Ovary (tissue), 3 donors: ENCODE measurements at regions not wholly inside any gene's neighbourhood (a gene's known extent, or its start where the extent isn't known, plus 50 kb on each side); places are given as distances from the start of the nearest gene placed in this dataset.

Source experiments
- CTCF ChIP-seq, 3 donors: fragments of 450-650 bp in 2 of 3; fragments of 200-600 bp in 1 of 3; IDR thresholded peaks; one replicate each; pipeline versions ENCODE4 v1.5.1 to v1.8.0; 2016 to 2022; ENCODE audit warnings: antibody characterized with exemption in 3 of 3, mild to moderate bottlenecking in 1 of 3
- EP300 ChIP-seq: sonication (generic); formaldehyde crosslinking; IDR thresholded peaks from one replicate; pipeline ENCODE4 v1.6.1; 2017; ENCODE audit warnings: antibody characterized with exemption
- POLR2A ChIP-seq: fragments of 450-650 bp; IDR thresholded peaks from one replicate; pipeline ENCODE4 v1.6.1; 2017; ENCODE audit warnings: antibody characterized with exemption, mild to moderate bottlenecking, moderate library complexity
- donor health status: DM: no; HTN: no; CAD: no.

DNA sequence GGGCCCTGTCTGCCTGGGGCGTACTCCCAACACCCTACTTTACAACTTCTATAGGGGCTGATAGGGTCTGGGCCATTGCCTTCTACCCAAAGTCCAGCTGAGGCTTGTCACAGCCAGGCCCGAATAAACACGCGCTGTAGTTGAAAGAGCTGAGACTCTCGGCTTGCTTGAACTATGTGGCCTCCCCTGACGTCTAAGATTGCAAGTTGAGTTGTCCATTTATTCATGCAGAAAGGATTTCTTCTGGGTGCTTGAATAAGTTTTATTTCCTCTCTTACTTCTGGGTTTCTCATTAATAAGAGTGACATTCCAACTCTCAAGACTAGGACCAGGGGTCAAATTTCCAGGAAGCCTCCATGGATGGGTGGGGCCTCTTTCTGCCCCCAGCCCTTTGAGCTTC is 74.4 kb upstream of the VRK1 start:
- TF ChIP-seq CTCF (IDR thresholded peaks at IDR 0.05) (no peak), POLR2A (no peak), EP300 (no peak)
